IPS-18c (cell line): ENCODE measurements at regions not wholly inside any gene's neighbourhood (a gene's known extent, or its start where the extent isn't known, plus 50 kb on each side); places are given as distances from the start of the nearest gene placed in this dataset.

ENCODE experiments used
- H3K4me3 ChIP-seq: 2 replicates; pipeline ENCODE4 v1.7.0; 2013; ENCODE audit warnings: low read depth, mild to moderate bottlenecking, low read length, moderate library complexity; ENCODE audit not compliant: insufficient read depth
- H3K9me3 ChIP-seq: one replicate; pipeline ENCODE4 v1.6.1; 2013; ENCODE audit warnings: mild to moderate bottlenecking, low read length, moderate library complexity; ENCODE audit not compliant: control insufficient read depth, insufficient read depth

DNA sequence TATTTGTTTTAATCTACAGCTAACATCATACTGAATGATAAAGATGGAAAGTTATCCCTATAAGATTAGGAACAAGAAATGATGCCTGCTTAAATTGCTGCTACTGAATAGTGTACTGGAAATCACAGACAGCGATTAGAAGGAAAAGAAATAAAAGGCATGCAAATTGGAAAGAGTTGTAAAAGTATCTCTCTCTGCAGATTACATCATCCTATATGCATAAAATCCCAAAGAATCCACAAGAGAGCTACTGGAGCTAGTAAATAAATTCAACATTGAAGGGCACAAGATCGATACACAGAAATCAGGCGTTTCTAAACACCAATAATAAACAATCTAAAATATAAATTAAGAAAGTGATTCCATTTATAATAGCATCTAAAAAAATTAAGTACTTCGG, 75.3 kb upstream of the SIMC1 start:
- Histone ChIP-seq H3K9me3 (no peaks in the 10 kb centered on the region), H3K4me3 (no peak overlapping the region)

DNA sequence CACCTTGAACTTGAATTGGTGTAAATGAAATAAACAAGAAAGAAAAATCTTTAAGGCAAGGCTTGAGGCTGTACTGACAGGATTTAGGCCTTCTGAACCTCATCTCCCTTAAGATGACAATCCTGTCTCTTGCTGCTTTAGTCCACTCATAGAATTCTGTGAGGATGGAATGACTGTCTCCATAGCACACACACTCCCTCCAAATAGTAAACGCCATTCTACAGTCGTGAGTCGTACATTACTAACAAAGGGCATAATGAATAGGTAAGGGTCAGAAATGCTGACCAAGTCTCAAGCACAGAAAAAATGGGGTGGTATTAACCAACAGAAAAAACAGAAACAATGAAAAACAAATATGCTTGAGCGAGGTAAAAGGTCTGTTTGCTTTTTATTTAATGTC, 71.8 kb upstream of the SIMC1 start:
- H3K9me3 ChIP-seq, result peaks cover 2% of the 10 kb centered on the region

DNA sequence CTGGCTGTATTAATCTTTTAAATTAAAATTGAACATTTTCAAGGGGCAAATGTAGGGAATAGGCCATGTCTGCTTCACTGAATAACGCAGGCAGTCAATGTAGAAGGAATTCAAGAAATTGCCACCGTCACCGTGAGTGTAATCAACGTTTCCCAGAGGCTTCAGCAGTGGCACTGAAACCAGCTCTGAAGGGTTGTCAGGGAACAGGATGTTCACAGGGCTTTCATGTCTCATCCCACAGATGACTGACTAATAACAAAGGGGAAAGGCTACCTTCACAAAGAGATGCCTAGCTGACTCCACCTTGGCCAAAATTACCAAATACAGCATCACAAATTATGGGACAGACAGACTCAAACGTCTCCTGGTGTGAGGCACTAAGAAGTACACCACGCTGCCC, 70.4 kb upstream of the SIMC1 start:
- H3K9me3 ChIP-seq, result peaks cover 2% of the 10 kb centered on the region
- H3K4me3 ChIP-seq, result no peak overlapping the region

More for the DNA sequence above, 71.8 kb upstream of the SIMC1 start:
- H3K4me3 ChIP-seq, result no peak overlapping the region

DNA sequence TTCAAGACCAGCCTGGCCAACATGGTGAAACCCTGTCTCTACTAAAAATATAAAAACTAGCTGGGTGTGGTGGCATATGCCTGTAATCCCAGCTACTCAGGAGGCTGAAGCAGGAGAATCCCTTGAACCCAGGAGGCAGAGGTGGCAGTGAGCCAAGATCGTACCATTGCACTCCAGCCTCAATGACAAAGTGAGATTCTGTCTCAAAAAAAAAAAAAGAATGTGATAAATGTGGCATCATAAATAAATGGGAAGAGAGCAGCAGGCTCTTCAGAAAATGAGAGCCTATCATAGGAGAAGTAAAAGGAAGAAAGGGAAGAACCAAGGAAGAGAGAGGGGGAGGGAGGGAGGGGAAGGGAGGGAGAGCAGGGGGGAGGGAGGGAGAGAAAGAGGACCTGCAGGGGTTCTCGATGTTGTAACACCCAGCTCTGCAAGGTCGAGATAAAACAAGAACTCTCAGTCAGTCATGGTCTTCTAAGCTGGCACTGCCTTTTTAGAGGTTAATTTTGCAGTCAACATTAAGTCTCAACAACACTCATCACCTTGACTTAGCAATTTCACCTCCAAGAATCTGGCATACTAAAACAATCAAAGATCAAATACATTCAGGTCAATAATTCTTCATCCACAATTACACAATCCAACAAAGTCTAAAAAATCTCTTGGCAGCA, 68.7 kb upstream of the SIMC1 start:
- Histone ChIP-seq H3K4me3 (no peak overlapping the region), H3K9me3 (peaks cover 2% of the 10 kb centered on the region)

DNA sequence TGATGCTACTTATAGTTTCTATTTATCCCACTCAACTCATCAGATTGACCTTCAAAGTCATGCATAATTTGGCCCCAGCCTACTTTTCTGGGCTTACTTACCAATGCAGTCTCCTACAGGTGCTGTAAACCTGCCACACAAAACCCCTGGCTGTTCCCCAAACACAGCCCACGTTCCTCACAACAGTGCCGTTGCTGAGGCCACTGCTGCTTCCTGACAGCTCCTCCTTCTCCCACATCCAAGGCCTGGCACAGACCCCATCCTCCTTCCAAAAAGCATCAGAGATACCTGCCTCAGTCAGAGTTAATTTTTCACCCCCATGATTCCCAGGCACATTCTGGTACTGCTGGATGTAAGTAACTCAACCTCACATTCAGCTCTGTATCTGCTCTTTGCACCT, 68.1 kb upstream of the SIMC1 start:
- Histone ChIP-seq H3K9me3 (peaks cover 2% of the 10 kb centered on the region), H3K4me3 (no peak overlapping the region)

DNA sequence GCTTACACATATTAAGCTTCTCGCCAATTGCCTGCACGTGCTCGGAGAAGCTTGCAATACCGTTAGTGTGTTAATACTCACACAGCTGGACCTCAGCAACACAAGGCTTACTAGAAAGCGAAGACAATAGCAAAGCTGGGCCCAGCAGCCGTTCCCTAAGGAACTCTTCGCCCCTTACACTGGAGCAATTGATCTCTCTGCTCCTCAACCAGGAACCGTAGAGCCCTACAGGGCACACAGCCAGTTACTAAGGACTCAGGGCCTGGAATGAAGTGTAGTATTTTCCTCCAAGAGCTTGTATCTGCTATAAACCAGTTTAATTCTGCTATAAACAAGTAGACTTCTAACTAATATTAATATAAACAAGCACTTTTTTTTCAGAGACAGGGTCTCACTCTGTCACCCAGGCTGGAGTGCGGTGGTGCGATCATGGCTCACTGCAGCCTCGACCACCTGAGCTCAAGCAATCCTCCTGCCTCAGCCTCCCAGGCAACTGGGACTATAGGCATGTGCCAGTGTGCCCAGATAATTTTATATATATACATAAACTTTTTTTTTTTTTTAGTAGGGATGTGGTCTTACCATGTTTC, 67.0 kb upstream of the SIMC1 start:
- no peak overlapping the region for H3K4me3 ChIP-seq
- peaks cover 2% of the 10 kb centered on the region for H3K9me3 ChIP-seq

DNA sequence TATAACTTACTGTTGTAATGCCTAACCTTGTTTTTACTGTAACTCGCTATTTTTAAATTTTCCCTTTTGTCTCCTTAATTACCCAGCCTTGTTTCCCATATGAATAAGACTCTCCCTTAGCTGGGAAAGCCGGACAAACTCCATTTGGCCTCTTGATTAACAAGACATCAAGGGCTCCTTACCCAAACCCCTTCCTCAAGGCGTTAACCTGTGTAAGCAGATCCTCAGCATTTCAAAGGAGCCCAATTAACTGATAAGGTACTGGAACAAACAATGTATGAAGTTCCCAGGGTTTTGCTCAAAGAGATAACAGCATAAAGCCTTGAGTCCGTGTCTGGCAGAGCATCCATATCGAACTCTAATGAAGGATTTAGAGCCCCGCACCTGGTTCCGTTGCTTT, 66.0 kb upstream of the SIMC1 start:
- H3K9me3 ChIP-seq, result peaks cover 4% of the 10 kb centered on the region
- no peak overlapping the region for H3K4me3 ChIP-seq

DNA sequence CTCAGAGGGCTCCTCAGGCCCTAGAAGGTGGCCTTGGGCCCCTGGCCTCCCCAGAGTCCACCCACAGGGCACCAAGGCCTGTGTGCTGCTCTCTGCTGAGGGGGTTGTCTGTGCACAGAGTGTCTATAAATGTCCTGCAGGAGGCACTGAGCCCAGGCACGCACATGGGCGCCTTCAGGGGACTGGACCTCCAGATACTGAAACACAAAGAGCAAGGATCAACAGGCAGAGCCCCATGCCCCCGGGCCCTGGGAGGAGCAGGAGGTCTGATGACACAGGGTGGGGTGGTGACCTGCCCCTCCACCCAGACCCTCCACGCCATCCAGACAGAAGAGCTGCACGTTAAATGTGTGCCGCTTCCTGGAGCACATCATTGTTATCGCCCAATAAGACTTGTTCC, 64.6 kb upstream of the SIMC1 start:
- no peak overlapping the region for H3K4me3 ChIP-seq
- peaks cover 4% of the 10 kb centered on the region for H3K9me3 ChIP-seq

DNA sequence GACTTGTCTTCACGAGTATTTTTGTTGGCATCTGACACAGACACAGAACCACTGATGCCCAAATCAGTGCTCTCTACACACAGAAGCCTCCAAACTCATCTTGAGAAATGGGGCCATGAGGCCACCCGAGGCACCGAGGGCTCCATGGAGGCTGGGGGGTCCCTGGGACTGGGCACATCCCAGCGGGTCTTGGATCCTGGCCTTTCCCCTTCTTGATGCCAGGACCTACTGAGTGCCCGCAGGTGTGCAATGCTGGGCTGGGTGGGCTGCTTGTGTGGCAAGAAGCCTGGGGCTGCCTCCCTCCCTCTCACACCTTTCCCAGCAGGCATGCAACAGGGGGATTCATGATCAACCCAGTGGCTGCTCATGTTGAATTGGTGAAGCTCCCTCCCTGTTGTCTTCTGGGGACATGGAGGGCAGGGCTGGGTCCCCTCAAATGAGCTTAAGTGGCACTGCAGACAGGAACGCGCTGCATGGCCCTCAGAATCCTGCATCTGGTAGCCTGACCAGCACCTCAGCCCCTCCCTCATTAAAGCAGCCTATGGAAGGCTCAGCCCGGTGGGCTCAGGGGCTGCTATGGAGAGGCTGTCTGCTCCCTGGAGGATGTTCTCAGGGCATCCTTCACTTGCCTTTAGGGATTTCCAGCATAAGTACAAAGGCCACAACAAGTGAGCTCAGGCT, 63.7 kb upstream of the SIMC1 start:
- peaks cover 4% of the 10 kb centered on the region for H3K9me3 ChIP-seq

DNA sequence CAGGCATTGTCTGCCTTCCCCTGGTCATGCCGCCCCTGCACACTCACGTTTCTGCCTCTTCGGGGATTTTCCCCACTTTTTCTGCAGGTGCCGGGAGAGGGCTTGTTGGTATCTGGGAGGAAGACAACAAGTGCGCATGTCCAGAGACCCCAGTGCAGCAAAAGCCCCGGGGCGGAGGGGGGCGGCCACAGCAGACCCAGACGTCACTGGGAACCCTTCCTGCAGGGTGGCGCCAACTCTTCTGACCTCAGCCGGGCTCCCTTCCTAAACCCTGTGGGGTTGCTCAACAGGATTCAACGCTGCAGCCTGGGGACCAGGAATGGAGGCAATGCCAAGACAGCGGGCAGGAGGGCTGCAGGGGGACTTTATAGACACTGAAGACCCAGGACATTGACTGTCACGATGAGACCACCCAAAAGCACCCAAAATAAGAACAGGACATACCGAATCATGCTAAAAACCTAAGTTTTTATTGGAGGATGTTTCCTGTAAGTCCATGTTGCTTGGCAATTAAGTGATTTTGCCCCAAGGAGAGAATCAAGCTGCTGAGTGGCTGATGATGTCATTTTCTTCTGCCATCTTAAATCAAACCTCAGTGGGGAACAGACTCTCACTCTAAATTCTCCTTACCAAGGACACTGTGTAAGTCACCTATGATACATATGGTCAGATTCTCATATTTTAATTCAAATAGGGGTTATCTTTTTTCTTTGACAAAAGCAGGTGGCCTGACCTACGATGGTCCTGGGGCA, 62.9 kb upstream of the SIMC1 start:
- H3K4me3 ChIP-seq, result no peak overlapping the region
- H3K9me3 ChIP-seq, result peaks cover 4% of the 10 kb centered on the region

More for the DNA sequence above, 63.7 kb upstream of the SIMC1 start:
- H3K4me3 ChIP-seq, result no peak overlapping the region

DNA sequence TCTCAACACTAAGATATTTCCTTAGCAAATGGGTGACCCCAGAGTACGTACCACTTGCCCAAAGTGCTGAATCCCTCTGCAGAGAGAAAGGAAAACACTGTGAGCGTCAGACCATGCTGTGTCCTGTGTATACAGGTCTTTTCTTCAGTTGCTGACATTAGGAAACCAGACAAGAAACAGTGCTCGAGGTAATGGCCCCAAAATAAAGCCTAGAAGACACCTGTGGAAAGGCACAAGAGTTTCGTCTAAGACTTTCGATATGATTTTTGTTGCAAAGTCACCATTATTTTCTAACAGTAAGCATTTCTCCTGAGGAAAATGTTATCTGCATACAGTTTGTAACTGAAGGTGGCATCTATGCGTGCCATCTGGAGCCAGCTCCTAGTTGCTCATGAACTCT, 62.0 kb upstream of the SIMC1 start:
- Histone ChIP-seq H3K4me3 (no peak overlapping the region), H3K9me3 (peaks cover 2% of the 10 kb centered on the region)

DNA sequence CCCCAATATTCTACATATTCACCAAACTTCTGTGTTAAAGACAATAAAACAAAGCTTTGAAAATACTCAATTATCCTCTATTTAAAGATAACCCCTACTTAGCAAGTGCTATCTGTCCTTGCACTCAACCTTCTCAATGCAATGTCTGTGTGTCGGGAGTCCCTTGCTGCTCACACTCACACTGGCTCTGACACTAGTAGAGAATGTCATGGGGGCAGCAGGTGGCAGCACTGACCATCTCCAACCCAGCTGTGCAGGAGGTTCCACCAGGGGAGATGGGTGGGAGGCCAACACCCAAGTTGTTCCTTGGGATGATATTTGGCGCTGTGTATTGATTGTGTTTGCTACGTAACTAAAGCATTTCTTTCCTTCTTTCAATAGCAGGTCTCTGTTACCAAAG, 59.4 kb upstream of the SIMC1 start:
- H3K9me3 ChIP-seq, result peaks cover 2% of the 10 kb centered on the region
- no peak overlapping the region for H3K4me3 ChIP-seq

DNA sequence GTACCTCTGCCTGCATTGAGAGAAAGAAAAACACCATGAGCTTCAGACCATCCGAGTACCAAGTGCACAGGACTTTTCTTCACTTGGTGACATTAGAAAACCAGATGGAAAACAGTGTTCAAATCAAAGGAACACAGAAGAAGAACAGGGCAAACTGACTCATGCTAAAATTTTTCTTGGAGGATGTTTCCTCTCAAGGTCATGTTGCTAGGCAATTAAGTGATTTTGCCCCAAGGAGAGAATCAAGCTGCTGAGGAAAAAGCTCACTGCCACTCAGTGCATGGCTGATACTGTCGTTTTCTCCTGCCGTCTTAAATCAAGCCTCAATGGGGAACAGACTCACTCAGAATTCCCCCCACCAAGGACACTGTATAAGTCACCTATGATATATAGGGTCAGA, 57.9 kb upstream of the SIMC1 start:
- H3K9me3 ChIP-seq, result peaks cover 2% of the 10 kb centered on the region
- no peak overlapping the region for H3K4me3 ChIP-seq

DNA sequence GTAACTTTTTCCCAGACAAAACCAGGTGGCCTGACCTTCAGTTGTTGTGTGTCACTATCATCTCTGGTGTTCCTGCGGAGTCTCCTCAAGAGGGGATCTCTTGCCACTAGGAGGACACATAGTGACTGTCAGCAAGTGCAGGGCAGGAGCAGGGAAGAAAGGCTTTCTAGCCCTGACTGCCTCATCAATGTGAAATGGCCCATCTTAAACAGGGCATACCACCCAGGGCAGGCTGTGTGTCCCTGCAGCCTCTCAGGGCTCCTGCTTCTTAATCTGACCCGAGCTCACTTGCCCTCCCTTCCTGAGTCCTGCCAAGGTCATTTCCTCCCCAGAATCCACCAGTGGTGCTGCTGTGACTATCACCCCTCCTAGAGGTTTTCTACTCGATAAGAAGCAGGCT, 57.4 kb upstream of the SIMC1 start:
- no peak overlapping the region for H3K4me3 ChIP-seq
- peaks cover 2% of the 10 kb centered on the region for H3K9me3 ChIP-seq

DNA sequence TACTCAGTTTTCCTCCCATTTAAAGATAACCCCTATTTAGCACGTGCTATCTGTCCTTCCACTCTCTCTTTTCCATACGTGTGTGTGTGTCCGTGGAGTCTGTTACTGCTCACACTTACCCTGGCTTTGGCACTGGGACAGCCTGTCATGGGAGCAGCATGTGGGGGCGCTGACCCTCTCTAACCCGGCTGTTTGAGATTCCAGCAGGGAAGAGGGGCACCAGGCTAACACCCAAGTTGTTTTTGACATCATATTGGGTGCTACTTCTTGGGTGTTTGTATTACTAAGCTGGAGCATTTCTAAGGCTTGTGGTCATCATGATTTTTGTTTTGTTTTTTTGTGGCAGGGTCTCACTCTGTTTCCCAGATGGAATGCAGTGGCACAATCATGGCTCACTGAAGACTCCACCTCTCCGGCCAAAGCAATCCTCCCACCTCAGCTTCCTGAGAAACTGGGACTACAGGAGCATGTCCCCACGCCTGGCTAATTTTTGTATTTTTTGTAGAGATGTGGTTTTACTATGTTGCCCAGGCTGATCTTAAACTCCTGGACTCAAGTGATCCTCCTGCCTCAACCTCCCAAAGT, 56.9 kb upstream of the SIMC1 start:
- H3K9me3 ChIP-seq, result peaks cover 2% of the 10 kb centered on the region
- no peak overlapping the region for H3K4me3 ChIP-seq

DNA sequence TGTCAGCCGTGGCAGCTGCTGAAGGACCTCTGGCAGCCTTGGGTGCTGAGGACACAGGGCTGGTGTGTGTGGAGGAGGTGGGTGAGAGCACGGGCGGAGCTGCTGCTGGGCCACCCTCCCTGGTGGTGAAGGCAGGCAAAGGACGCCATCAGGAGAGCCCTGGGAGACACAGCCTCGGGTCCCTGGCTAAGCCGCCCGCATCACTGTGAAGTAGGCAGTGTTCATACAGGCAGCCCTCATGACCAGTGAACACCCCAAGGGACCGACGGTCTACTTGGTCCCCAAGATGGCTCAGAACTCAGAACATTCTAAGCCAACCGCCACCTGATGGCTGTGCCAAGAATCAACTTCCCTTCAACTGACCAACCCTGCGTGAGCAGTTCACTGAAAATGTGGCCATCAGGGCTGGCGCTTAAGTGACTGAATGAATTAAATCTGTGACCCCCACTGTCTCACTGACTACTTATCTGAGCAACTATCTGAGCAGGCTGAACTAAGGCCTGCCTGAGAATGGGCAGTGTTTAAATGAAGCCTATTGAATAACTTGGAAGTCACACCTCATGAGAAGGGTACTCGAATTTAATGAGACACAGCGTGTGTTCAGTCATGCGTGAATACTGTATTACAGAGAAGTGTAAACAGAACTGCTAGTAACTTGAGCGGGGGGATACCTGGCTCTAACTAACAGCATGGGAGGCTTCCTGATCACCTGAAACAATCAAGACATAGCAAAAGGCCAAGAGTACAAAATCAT, 54.7 kb upstream of the SIMC1 start:
- Histone ChIP-seq H3K9me3 (no peaks in the 10 kb centered on the region), H3K4me3 (no peak overlapping the region)

DNA sequence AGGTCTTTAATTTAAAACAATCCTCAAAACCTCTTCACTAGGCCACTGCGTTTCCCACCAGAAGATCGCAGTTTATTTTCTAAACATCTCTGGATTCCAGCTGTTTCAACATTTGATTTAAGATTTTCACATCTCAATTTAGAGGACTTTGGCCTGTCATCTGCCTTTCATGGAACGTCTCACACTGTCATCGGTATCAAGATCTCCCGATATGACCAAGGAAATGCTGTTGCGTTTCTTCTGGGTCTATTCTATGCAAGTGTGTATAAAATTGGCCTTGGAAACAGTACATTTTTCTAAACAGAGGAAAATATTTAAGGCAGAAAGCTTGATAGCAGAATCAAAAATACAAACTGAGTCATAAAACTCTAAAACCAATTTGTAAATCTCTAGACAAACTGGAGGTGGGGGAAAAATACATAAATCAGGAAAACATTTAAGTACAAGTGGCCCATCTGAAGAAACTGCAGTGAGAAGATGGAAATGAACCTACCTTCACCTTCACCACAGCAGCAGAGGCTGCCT, 53.6 kb upstream of the SIMC1 start:
- Histone ChIP-seq H3K9me3 (no peaks in the 10 kb centered on the region), H3K4me3 (no peak overlapping the region)
